ENCODE measurements at regions not wholly inside any gene's neighbourhood (a gene's known extent, or its start where the extent isn't known, plus 50 kb on each side); places are given as distances from the start of the nearest gene placed in this dataset.
"Not testable (repeated sequence)": the region's sequence is repeated elsewhere in the genome, so short reads cannot be mapped to it uniquely, and the experiment has no call there.

GRCh38 chr3:191557322-191557721 lies 96.4 kb downstream of the PYDC2 start:
- WGBS = 97% methylated on average over 2 of the region's 2 CpGs
- no peak overlapping the region for H3K27ac ChIP-seq (ENCODE audit: low read depth in 1 of 2, low read length in 1 of 2)

GRCh38 chr3:191563722-191564121 lies 102.8 kb downstream of the PYDC2 start:
- no peaks in the 10 kb centered on the region for H3K36me3 ChIP-seq (ENCODE audit: control insufficient read depth in 2 of 2, insufficient read depth in 2 of 2, low read length in 1 of 2)
- no peaks in the 10 kb centered on the region for H3K9me3 ChIP-seq (ENCODE audit: control insufficient read depth in 2 of 2, insufficient read depth in 1 of 2, low read length in 1 of 2)
- H3K4me1 ChIP-seq (ENCODE audit: control insufficient read depth in 2 of 2, insufficient read depth in 2 of 2, low read length in 2 of 2) = no peaks in the 10 kb centered on the region
- no peaks in the 10 kb centered on the region for H3K27me3 ChIP-seq (ENCODE audit: control insufficient read depth in 2 of 2, insufficient read depth in 1 of 2, low read length in 1 of 2)
- H3K27ac ChIP-seq (ENCODE audit: low read depth in 1 of 2, low read length in 1 of 2) = no peak overlapping the region
- DNase-seq (ENCODE audit: low read depth in 6 of 9, low spot score in 9 of 9) = no peak
- WGBS = 80% methylated on average over 7 of the region's 7 CpGs
- no peak overlapping the region for H3K4me3 ChIP-seq (ENCODE audit: low read length in 2 of 2)

More at GRCh38 chr3:191557322-191557721, 96.4 kb downstream of the PYDC2 start:
- Histone ChIP-seq H3K27me3 (ENCODE audit: control insufficient read depth in 2 of 2, insufficient read depth in 1 of 2, low read length in 1 of 2) (no peaks in the 10 kb centered on the region), H3K9me3 (ENCODE audit: control insufficient read depth in 2 of 2, insufficient read depth in 1 of 2, low read length in 1 of 2) (no peaks in the 10 kb centered on the region), H3K4me1 (ENCODE audit: control insufficient read depth in 2 of 2, insufficient read depth in 2 of 2, low read length in 2 of 2) (no peaks in the 10 kb centered on the region), H3K36me3 (ENCODE audit: control insufficient read depth in 2 of 2, insufficient read depth in 2 of 2, low read length in 1 of 2) (no peaks in the 10 kb centered on the region), H3K4me3 (ENCODE audit: low read length in 2 of 2) (no peak overlapping the region)
- DNase-seq (ENCODE audit: low read depth in 6 of 9, low spot score in 9 of 9) = no peak

- Histone ChIP-seq H3K27ac (ENCODE audit: low read depth in 1 of 2, low read length in 1 of 2) (no peak overlapping the region), H3K4me1 (ENCODE audit: control insufficient read depth in 2 of 2, insufficient read depth in 2 of 2, low read length in 2 of 2) (no peaks in the 10 kb centered on the region), H3K36me3 (ENCODE audit: control insufficient read depth in 2 of 2, insufficient read depth in 2 of 2, low read length in 1 of 2) (no peaks in the 10 kb centered on the region), H3K4me3 (ENCODE audit: low read length in 2 of 2) (no peak overlapping the region), H3K27me3 (ENCODE audit: control insufficient read depth in 2 of 2, insufficient read depth in 1 of 2, low read length in 1 of 2) (no peaks in the 10 kb centered on the region), H3K9me3 (ENCODE audit: control insufficient read depth in 2 of 2, insufficient read depth in 1 of 2, low read length in 1 of 2) (no peaks in the 10 kb centered on the region)
- WGBS = 85% methylated on average over 1 of the region's 1 CpG
- no peak for DNase-seq (ENCODE audit: low read depth in 6 of 9, low spot score in 9 of 9)
Observed at GRCh38 chr3:191566469-191566868, 105.5 kb downstream of the PYDC2 start.

GRCh38 chr3:191568206-191568605 lies 107.2 kb downstream of the PYDC2 start:
- H3K27me3 ChIP-seq (ENCODE audit: control insufficient read depth in 2 of 2, insufficient read depth in 1 of 2, low read length in 1 of 2) = no peaks in the 10 kb centered on the region
- no peak for DNase-seq (ENCODE audit: low read depth in 6 of 9, low spot score in 9 of 9)
- H3K4me3 ChIP-seq (ENCODE audit: low read length in 2 of 2) = no peak overlapping the region
- no peak overlapping the region for H3K27ac ChIP-seq (ENCODE audit: low read depth in 1 of 2, low read length in 1 of 2)
- 94% methylated on average over 7 of the region's 7 CpGs for WGBS
- H3K9me3 ChIP-seq (ENCODE audit: control insufficient read depth in 2 of 2, insufficient read depth in 1 of 2, low read length in 1 of 2) = no peaks in the 10 kb centered on the region
- H3K4me1 ChIP-seq (ENCODE audit: control insufficient read depth in 2 of 2, insufficient read depth in 2 of 2, low read length in 2 of 2) = no peaks in the 10 kb centered on the region
- no peaks in the 10 kb centered on the region for H3K36me3 ChIP-seq (ENCODE audit: control insufficient read depth in 2 of 2, insufficient read depth in 2 of 2, low read length in 1 of 2)

GRCh38 chr3:191592105-191592504 lies 131.1 kb downstream of the PYDC2 start:
- Histone ChIP-seq H3K9me3 (ENCODE audit: control insufficient read depth in 2 of 2, insufficient read depth in 1 of 2, low read length in 1 of 2) (no peaks in the 10 kb centered on the region), H3K4me3 (ENCODE audit: low read length in 2 of 2) (no peak overlapping the region), H3K4me1 (ENCODE audit: control insufficient read depth in 2 of 2, insufficient read depth in 2 of 2, low read length in 2 of 2) (no peaks in the 10 kb centered on the region), H3K27ac (ENCODE audit: low read depth in 1 of 2, low read length in 1 of 2) (no peak overlapping the region), H3K27me3 (ENCODE audit: control insufficient read depth in 2 of 2, insufficient read depth in 1 of 2, low read length in 1 of 2) (no peaks in the 10 kb centered on the region), H3K36me3 (ENCODE audit: control insufficient read depth in 2 of 2, insufficient read depth in 2 of 2, low read length in 1 of 2) (no peaks in the 10 kb centered on the region)
- 90% methylated on average over 1 of the region's 1 CpG for WGBS
- DNase-seq (ENCODE audit: low read depth in 6 of 9, low spot score in 9 of 9) = no peak

- no peaks in the 10 kb centered on the region for H3K4me1 ChIP-seq (ENCODE audit: control insufficient read depth in 2 of 2, insufficient read depth in 2 of 2, low read length in 2 of 2)
- H3K9me3 ChIP-seq (ENCODE audit: control insufficient read depth in 2 of 2, insufficient read depth in 1 of 2, low read length in 1 of 2) = no peaks in the 10 kb centered on the region
- WGBS = 52% methylated on average over 1 of the region's 1 CpG
- H3K27me3 ChIP-seq (ENCODE audit: control insufficient read depth in 2 of 2, insufficient read depth in 1 of 2, low read length in 1 of 2) = no peaks in the 10 kb centered on the region
- H3K4me3 ChIP-seq (ENCODE audit: low read length in 2 of 2) = no peak overlapping the region
- no peak overlapping the region for H3K27ac ChIP-seq (ENCODE audit: low read depth in 1 of 2, low read length in 1 of 2)
- no peak for DNase-seq (ENCODE audit: low read depth in 6 of 9, low spot score in 9 of 9)
- H3K36me3 ChIP-seq (ENCODE audit: control insufficient read depth in 2 of 2, insufficient read depth in 2 of 2, low read length in 1 of 2) = no peaks in the 10 kb centered on the region
Observed at GRCh38 chr3:191593486-191593885, 132.5 kb downstream of the PYDC2 start.

- WGBS = 96% methylated on average over 1 of the region's 1 CpG
- H3K27me3 ChIP-seq (ENCODE audit: control insufficient read depth in 2 of 2, insufficient read depth in 1 of 2, low read length in 1 of 2); H3K4me1 ChIP-seq (ENCODE audit: control insufficient read depth in 2 of 2, insufficient read depth in 2 of 2, low read length in 2 of 2); H3K27ac ChIP-seq (ENCODE audit: low read depth in 1 of 2, low read length in 1 of 2); H3K4me3 ChIP-seq (ENCODE audit: low read length in 2 of 2); H3K9me3 ChIP-seq (ENCODE audit: control insufficient read depth in 2 of 2, insufficient read depth in 1 of 2, low read length in 1 of 2); DNase-seq (ENCODE audit: low read depth in 6 of 9, low spot score in 9 of 9); H3K36me3 ChIP-seq (ENCODE audit: control insufficient read depth in 2 of 2, insufficient read depth in 2 of 2, low read length in 1 of 2): not testable (repeated sequence)
Observed at GRCh38 chr3:191615511-191615910, 154.5 kb downstream of the PYDC2 start.

- no peaks in the 10 kb centered on the region for H3K4me1 ChIP-seq (ENCODE audit: control insufficient read depth in 2 of 2, insufficient read depth in 2 of 2, low read length in 2 of 2)
- no peak for DNase-seq (ENCODE audit: low read depth in 6 of 9, low spot score in 9 of 9)
- H3K4me3 ChIP-seq (ENCODE audit: low read length in 2 of 2) = no peak overlapping the region
- 88% methylated on average over 1 of the region's 1 CpG for WGBS
- no peaks in the 10 kb centered on the region for H3K27me3 ChIP-seq (ENCODE audit: control insufficient read depth in 2 of 2, insufficient read depth in 1 of 2, low read length in 1 of 2)
- no peaks in the 10 kb centered on the region for H3K9me3 ChIP-seq (ENCODE audit: control insufficient read depth in 2 of 2, insufficient read depth in 1 of 2, low read length in 1 of 2)
- H3K27ac ChIP-seq (ENCODE audit: low read depth in 1 of 2, low read length in 1 of 2) = no peak overlapping the region
- no peaks in the 10 kb centered on the region for H3K36me3 ChIP-seq (ENCODE audit: control insufficient read depth in 2 of 2, insufficient read depth in 2 of 2, low read length in 1 of 2)
Observed at GRCh38 chr3:191624299-191624698, 163.3 kb downstream of the PYDC2 start.

- DNase-seq (ENCODE audit: low read depth in 6 of 9, low spot score in 9 of 9) = no peak
- Histone ChIP-seq H3K36me3 (ENCODE audit: control insufficient read depth in 2 of 2, insufficient read depth in 2 of 2, low read length in 1 of 2) (no peaks in the 10 kb centered on the region), H3K4me1 (ENCODE audit: control insufficient read depth in 2 of 2, insufficient read depth in 2 of 2, low read length in 2 of 2) (no peaks in the 10 kb centered on the region), H3K27ac (ENCODE audit: low read depth in 1 of 2, low read length in 1 of 2) (no peak overlapping the region), H3K9me3 (ENCODE audit: control insufficient read depth in 2 of 2, insufficient read depth in 1 of 2, low read length in 1 of 2) (no peaks in the 10 kb centered on the region), H3K27me3 (ENCODE audit: control insufficient read depth in 2 of 2, insufficient read depth in 1 of 2, low read length in 1 of 2) (no peaks in the 10 kb centered on the region), H3K4me3 (ENCODE audit: low read length in 2 of 2) (no peak overlapping the region)
- 49% methylated on average over 8 of the region's 8 CpGs for WGBS
Observed at GRCh38 chr3:191627064-191627463, 166.1 kb downstream of the PYDC2 start.

GRCh38 chr3:191628571-191628970 lies 167.6 kb downstream of the PYDC2 start:
- H3K4me1 ChIP-seq (ENCODE audit: control insufficient read depth in 2 of 2, insufficient read depth in 2 of 2, low read length in 2 of 2) = no peaks in the 10 kb centered on the region
- DNase-seq (ENCODE audit: low read depth in 6 of 9, low spot score in 9 of 9) = no peak
- no peaks in the 10 kb centered on the region for H3K36me3 ChIP-seq (ENCODE audit: control insufficient read depth in 2 of 2, insufficient read depth in 2 of 2, low read length in 1 of 2)
- H3K27ac ChIP-seq (ENCODE audit: low read depth in 1 of 2, low read length in 1 of 2) = no peak overlapping the region
- H3K27me3 ChIP-seq (ENCODE audit: control insufficient read depth in 2 of 2, insufficient read depth in 1 of 2, low read length in 1 of 2) = no peaks in the 10 kb centered on the region
- H3K4me3 ChIP-seq (ENCODE audit: low read length in 2 of 2) = no peak overlapping the region
- H3K9me3 ChIP-seq (ENCODE audit: control insufficient read depth in 2 of 2, insufficient read depth in 1 of 2, low read length in 1 of 2) = no peaks in the 10 kb centered on the region
- 81% methylated on average over 2 of the region's 2 CpGs for WGBS

Measured in thymus (tissue), 11 donors.